BLaER1 (cell line): ENCODE measurements at regions not wholly inside any gene's neighbourhood (a gene's known extent, or its start where the extent isn't known, plus 50 kb on each side); places are given as distances from the start of the nearest gene placed in this dataset.

Experiments
- H3K27ac ChIP-seq: shearing (Covaris generic); formaldehyde crosslinking; 2 replicates; pipeline ENCODE4 v1.8.1; 2022
- H3K27me3 ChIP-seq: shearing (Covaris generic); formaldehyde crosslinking; 2 replicates; pipeline ENCODE4 v1.8.1; 2022
- H3K36me3 ChIP-seq: shearing (Covaris generic); formaldehyde crosslinking; 2 replicates; pipeline ENCODE4 v1.8.1; 2022
- H3K4me1 ChIP-seq: shearing (Covaris generic); formaldehyde crosslinking; 2 replicates; pipeline ENCODE4 v1.8.1; 2022
- H3K4me2 ChIP-seq: shearing (Covaris generic); formaldehyde crosslinking; 2 replicates; pipeline ENCODE4 v1.8.1; 2022
- H3K4me3 ChIP-seq: shearing (Covaris generic); formaldehyde crosslinking; 2 replicates; pipeline ENCODE4 v1.8.1; 2022
- H3K9ac ChIP-seq: shearing (Covaris generic); formaldehyde crosslinking; 2 replicates; pipeline ENCODE4 v1.8.1; 2022
- H3K9me3 ChIP-seq: shearing (Covaris generic); formaldehyde crosslinking; 2 replicates; pipeline ENCODE4 v1.8.1; 2022
- H4K20me1 ChIP-seq: shearing (Covaris generic); formaldehyde crosslinking; 2 replicates; pipeline ENCODE4 v1.8.1; 2022
- Cebpa-rat ChIP-seq: shearing (Covaris generic); IDR thresholded peaks from 2 replicates; pipeline ENCODE4 v1.8.1; 2022

- peaks cover 87% of the 10 kb centered on the region for H3K36me3 ChIP-seq
Observed at GRCh38 chr22:25366408-25366807, 147.0 kb downstream of the CRYBB2 start.

GRCh38 chr22:25366876-25367466 is 147.5 kb downstream of the CRYBB2 start:
- peak overlapping the region; percentile 24; the same call in 1 of the 2 replicates for H3K9ac ChIP-seq
- H4K20me1 ChIP-seq: peaks cover 100% of the 10 kb centered on the region
- peak overlapping the region; percentile 49 for H3K27ac ChIP-seq
- no peaks in the 10 kb centered on the region for H3K27me3 ChIP-seq
- no peaks in the 10 kb centered on the region for H3K9me3 ChIP-seq
- TF ChIP-seq Cebpa-rat: no peak
- H3K4me2 ChIP-seq: peak overlapping the region; percentile 73
- H3K36me3 ChIP-seq: peaks cover 87% of the 10 kb centered on the region
- H3K4me3 ChIP-seq: no peak overlapping the region
- peaks cover 86% of the 10 kb centered on the region for H3K4me1 ChIP-seq

More at GRCh38 chr22:25366408-25366807, 147.0 kb downstream of the CRYBB2 start:
- no peaks in the 10 kb centered on the region for H3K9me3 ChIP-seq
- no peak for TF ChIP-seq Cebpa-rat
- H3K4me1 ChIP-seq: peaks cover 92% of the 10 kb centered on the region
- no peaks in the 10 kb centered on the region for H3K27me3 ChIP-seq
- H4K20me1 ChIP-seq: peaks cover 100% of the 10 kb centered on the region
- peak overlapping the region; percentile 24; the same call in 1 of the 2 replicates for H3K9ac ChIP-seq
- H3K4me3 ChIP-seq: no peak overlapping the region
- H3K27ac ChIP-seq: peak overlapping the region; percentile 69; the same call in 1 of the 2 replicates
- H3K4me2 ChIP-seq: peak overlapping the region; percentile 73

GRCh38 chr22:25367756-25368155 is 148.3 kb downstream of the CRYBB2 start:
- Histone ChIP-seq H3K9me3 (no peaks in the 10 kb centered on the region), H3K4me3 (no peak overlapping the region), H4K20me1 (peaks cover 99% of the 10 kb centered on the region), H3K27me3 (no peaks in the 10 kb centered on the region), H3K9ac (no peak overlapping the region), H3K4me2 (peak overlapping the region; percentile 73), H3K36me3 (peaks cover 90% of the 10 kb centered on the region), H3K27ac (peak overlapping the region; percentile 49), H3K4me1 (peaks cover 78% of the 10 kb centered on the region)
- TF ChIP-seq Cebpa-rat: no peak

- peak overlapping the region; percentile 73 for H3K4me2 ChIP-seq
- H4K20me1 ChIP-seq: peaks cover 99% of the 10 kb centered on the region
- H3K4me3 ChIP-seq: no peak overlapping the region
- peak overlapping the region; percentile 49 for H3K27ac ChIP-seq
- no peak overlapping the region for H3K9ac ChIP-seq
- H3K36me3 ChIP-seq: peaks cover 90% of the 10 kb centered on the region
- no peaks in the 10 kb centered on the region for H3K9me3 ChIP-seq
- H3K4me1 ChIP-seq: peaks cover 79% of the 10 kb centered on the region
- H3K27me3 ChIP-seq: no peaks in the 10 kb centered on the region
- no peak for TF ChIP-seq Cebpa-rat
Observed at GRCh38 chr22:25368271-25368670, 148.8 kb downstream of the CRYBB2 start.

GRCh38 chr22:25369041-25369440 is 149.6 kb downstream of the CRYBB2 start:
- peaks cover 79% of the 10 kb centered on the region for H3K4me1 ChIP-seq
- H3K27me3 ChIP-seq: no peaks in the 10 kb centered on the region
- peak overlapping the region; percentile 11; the same call in 1 of the 2 replicates for H3K27ac ChIP-seq
- no peak for TF ChIP-seq Cebpa-rat
- H3K4me3 ChIP-seq: no peak overlapping the region
- peaks cover 99% of the 10 kb centered on the region for H4K20me1 ChIP-seq
- no peak overlapping the region for H3K9ac ChIP-seq
- peaks cover 89% of the 10 kb centered on the region for H3K36me3 ChIP-seq
- H3K4me2 ChIP-seq: peak overlapping the region; percentile 3; the same call in 1 of the 2 replicates
- no peaks in the 10 kb centered on the region for H3K9me3 ChIP-seq

- Histone ChIP-seq H4K20me1 (peaks cover 99% of the 10 kb centered on the region), H3K9me3 (no peaks in the 10 kb centered on the region), H3K9ac (no peak overlapping the region), H3K4me2 (no peak overlapping the region), H3K27me3 (no peaks in the 10 kb centered on the region), H3K36me3 (peaks cover 81% of the 10 kb centered on the region), H3K4me3 (no peak overlapping the region), H3K27ac (no peak overlapping the region), H3K4me1 (peaks cover 79% of the 10 kb centered on the region)
- no peak for TF ChIP-seq Cebpa-rat
Observed at GRCh38 chr22:25370322-25370721, 150.9 kb downstream of the CRYBB2 start.

- H3K27ac ChIP-seq: peak overlapping the region; percentile 41; the same call in 1 of the 2 replicates
- H3K9ac ChIP-seq: no peak overlapping the region
- peaks cover 79% of the 10 kb centered on the region for H3K4me1 ChIP-seq
- H3K4me3 ChIP-seq: no peak overlapping the region
- H3K27me3 ChIP-seq: no peaks in the 10 kb centered on the region
- H3K9me3 ChIP-seq: no peaks in the 10 kb centered on the region
- no peak for TF ChIP-seq Cebpa-rat
- H3K4me2 ChIP-seq: no peak overlapping the region
- H3K36me3 ChIP-seq: peaks cover 83% of the 10 kb centered on the region
- peaks cover 99% of the 10 kb centered on the region for H4K20me1 ChIP-seq
Observed at GRCh38 chr22:25372000-25372595, 152.7 kb downstream of the CRYBB2 start.

GRCh38 chr22:25373961-25374360 is 154.5 kb downstream of the CRYBB2 start:
- Histone ChIP-seq H3K27me3 (no peaks in the 10 kb centered on the region), H3K4me2 (peak overlapping the region; percentile 77), H3K9me3 (no peaks in the 10 kb centered on the region), H3K36me3 (peaks cover 84% of the 10 kb centered on the region), H3K4me3 (peak overlapping the region; percentile 7; the same call in 1 of the 2 replicates), H4K20me1 (peaks cover 99% of the 10 kb centered on the region), H3K27ac (peak overlapping the region; percentile 73), H3K4me1 (peaks cover 72% of the 10 kb centered on the region), H3K9ac (peak overlapping the region; percentile 53)
- TF ChIP-seq Cebpa-rat: no peak

- peak overlapping the region; percentile 73 for H3K27ac ChIP-seq
- H3K27me3 ChIP-seq: no peaks in the 10 kb centered on the region
- H3K36me3 ChIP-seq: peaks cover 85% of the 10 kb centered on the region
- H4K20me1 ChIP-seq: peaks cover 99% of the 10 kb centered on the region
- H3K9me3 ChIP-seq: no peaks in the 10 kb centered on the region
- no peak for TF ChIP-seq Cebpa-rat
- H3K4me2 ChIP-seq: peak overlapping the region; percentile 77
- no peak overlapping the region for H3K4me3 ChIP-seq
- 0 out of 2 replicates have a peak overlapping the region, but pooled peaks have one; percentile 53 for H3K9ac ChIP-seq
- peaks cover 72% of the 10 kb centered on the region for H3K4me1 ChIP-seq
Observed at GRCh38 chr22:25374869-25375268, 155.4 kb downstream of the CRYBB2 start.

GRCh38 chr22:25375683-25376082 is 156.2 kb downstream of the CRYBB2 start:
- Histone ChIP-seq H3K36me3 (peaks cover 85% of the 10 kb centered on the region), H4K20me1 (peaks cover 99% of the 10 kb centered on the region), H3K9ac (no peak overlapping the region), H3K4me1 (peaks cover 68% of the 10 kb centered on the region), H3K4me3 (no peak overlapping the region), H3K27ac (no peak overlapping the region), H3K4me2 (peak overlapping the region; percentile 77), H3K27me3 (no peaks in the 10 kb centered on the region), H3K9me3 (no peaks in the 10 kb centered on the region)
- TF ChIP-seq Cebpa-rat: no peak
